Cardiac septum (tissue), 1 donor: ENCODE measurements at regions not wholly inside any gene's neighbourhood (a gene's known extent, or its start where the extent isn't known, plus 50 kb on each side); places are given as distances from the start of the nearest gene placed in this dataset.
"Not testable (repeated sequence)": the region's sequence is repeated elsewhere in the genome, so short reads cannot be mapped to it uniquely, and the experiment has no call there.

Source experiments
- DNase-seq: peaks from one replicate; pipeline ENCODE4 v3.0.0-alpha.2; 2020; ENCODE audit warnings: low spot score
- intact Hi-C: fragments of 100-400 bp; cut with DNase I; formaldehyde crosslinking; loops from one replicate; pipeline ENCODE4 v1.14.0; 2022
- donor health status: DM: no; HTN: no; CAD: no.

DNA sequence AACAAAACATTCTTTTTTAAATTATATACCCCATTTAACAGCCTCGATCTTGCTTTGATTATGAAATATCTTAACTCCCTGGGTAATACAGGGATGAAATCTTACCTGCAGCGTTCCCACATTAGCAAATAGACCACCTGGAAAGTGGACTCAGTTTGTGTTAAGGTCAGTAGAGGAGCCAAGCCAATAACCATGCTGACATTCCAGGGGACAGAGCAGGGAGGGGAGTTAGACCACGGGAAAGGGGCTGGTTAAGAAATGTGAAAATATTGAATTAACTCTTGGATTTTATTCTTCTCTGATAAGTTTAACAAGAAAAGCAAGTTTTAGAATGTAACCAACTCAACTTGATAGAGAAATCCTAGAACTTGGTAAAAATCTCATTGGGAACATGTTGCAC, 144.9 kb upstream of the CLEC14A start:
- DNase-seq, result no peak
- intact Hi-C loops, result no loop called here

DNA sequence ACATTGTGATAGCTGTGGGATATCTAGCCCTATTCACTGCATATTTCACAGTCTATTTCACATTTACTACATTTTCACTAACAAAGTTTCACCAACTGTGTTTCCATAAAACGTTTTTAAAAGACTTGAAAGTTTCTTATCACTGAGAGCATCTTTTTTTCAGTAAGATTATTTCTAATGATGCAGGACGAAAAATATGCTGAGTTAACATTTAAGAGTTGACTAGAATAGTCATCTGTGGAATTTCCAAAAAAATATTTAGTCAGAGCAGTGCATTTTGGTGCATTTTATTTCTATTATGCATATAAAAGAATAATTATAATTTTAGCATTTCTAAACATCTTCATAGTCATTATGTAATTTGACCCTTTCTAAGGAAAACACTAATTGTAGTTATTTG, 143.8 kb upstream of the CLEC14A start:
- DNase-seq, result no peak
- intact Hi-C loops, result no loop called here

GRCh38 chr14:38394767-38395166, 138.9 kb upstream of the CLEC14A start:
- no peak for DNase-seq
- intact Hi-C loops, result no loop called here

DNA sequence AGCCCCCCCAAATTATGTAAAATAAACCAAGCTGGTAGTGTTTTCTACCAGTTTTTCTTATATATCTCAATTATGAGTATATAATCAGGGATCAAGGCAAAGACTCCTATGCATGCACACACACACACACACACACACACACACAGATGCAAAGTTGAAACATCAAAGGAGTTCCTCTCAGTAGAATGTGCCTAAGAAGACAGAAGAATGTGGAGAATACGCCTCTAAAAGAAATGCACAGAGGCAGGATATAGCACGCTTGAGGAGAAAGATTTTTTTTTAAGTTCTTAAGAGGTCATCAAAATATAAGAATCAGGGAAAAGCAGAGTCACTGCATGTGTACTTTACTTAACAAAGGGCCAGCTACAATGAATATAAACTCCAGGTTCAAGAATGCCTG, 138.2 kb upstream of the CLEC14A start:
- no peak for DNase-seq
- intact Hi-C loops, result no loop called here

DNA sequence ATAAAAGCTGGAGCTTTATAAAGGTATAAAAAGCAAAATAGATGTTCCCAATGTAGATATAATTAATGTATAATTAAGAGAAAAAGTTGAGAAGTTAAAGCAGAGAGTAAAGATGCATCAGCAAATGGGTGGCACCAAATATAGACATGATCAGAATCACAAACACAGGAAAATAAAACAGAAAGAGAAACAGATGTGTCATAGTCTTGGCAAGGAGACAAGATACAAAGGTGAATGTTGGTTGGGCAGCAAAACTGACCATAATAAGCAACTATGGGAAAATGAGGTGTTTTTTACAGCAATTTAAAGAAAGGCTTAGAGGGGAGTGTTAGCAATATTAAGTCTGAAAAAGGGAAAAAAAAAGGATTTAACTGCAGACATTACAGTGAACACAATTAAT, 135.4 kb upstream of the CLEC14A start:
- DNase-seq, result no peak
- intact Hi-C loops, result no loop called here

GRCh38 chr14:38389681-38390080, 133.8 kb upstream of the CLEC14A start:
- intact Hi-C loops, result no loop called here
- no peak for DNase-seq

DNA sequence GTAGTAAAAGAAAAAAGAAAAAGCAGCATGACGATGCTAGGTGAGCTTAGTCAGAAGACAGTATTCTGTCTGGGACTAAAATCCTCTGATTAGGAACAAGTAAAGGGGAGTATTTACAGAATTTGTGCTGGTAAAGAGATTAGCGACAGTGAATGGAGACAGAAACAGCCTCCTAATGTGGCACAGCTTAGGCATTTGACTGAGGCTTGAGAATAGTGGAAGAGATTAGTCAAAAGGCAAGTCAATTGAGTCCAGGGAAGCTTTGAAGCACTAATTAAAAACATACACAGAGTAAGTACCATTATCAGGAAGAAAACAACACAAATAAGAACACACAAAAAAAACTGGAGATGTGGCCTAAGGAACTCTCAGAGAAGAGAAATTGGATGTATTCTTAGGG, 131.9 kb upstream of the CLEC14A start:
- intact Hi-C loops, result no loop called here
- no peak for DNase-seq

DNA sequence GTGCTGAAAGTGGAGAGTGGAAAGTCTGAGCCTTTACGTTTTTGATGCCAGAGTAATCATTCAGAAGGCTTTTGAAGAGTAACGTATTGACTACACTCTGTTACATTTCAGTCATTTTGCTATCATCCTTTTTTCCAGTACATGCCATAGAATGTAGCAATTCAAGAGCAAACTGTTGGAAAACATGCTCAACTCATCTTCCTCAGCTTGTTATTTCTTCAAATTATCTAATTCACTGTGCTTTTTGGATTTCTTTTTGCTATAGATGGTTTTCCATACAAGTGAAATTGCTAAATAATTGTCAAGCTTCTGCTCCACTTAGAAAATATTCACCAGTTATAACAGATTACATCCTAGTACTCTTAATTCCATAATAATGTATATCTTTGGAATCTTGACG, 129.9 kb upstream of the CLEC14A start:
- no peak for DNase-seq
- intact Hi-C loops, result no loop called here

- DNase-seq, result no peak
- intact Hi-C loops, result no loop called here
These were observed 129.4 kb upstream of the CLEC14A start for GRCh38 chr14:38385343-38385742.

- DNase-seq, result no peak
- intact Hi-C loops, result no loop called here
These were observed 128.8 kb upstream of the CLEC14A start for GRCh38 chr14:38384741-38385140.

GRCh38 chr14:38367922-38368321, 112.0 kb upstream of the CLEC14A start:
- intact Hi-C loops, result loop anchor here (5.0 to 10.0 kb wide), 2 partner anchors 111 to 627 kb away; partner anchors contain the start of gene CLEC14A
- no peak for DNase-seq

- DNase-seq, result no peak
- intact Hi-C loops, result loop anchor here (5.0 to 10.0 kb wide), 2 partner anchors 109 to 628 kb away; partner anchors contain the start of gene CLEC14A
These were observed 110.5 kb upstream of the CLEC14A start for GRCh38 chr14:38366374-38366773.

DNA sequence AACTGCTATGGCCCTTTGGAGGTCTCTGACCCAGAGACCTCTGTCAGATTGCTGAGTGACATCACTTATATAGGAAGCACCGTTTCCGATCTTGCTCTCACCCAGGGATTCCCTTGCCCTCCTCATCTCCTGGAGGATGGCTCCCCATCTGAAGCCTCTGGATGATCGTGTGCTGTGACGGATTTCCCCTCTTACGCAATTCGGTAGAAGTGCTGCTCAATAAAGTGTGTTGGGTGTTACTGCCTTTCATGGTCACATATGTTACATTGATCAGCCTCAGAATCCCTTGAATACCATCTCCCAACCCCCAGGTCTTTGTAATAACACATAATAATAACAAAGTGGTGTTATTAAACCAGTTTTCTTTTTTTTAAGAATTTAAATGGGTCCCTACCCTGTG, 107.3 kb upstream of the CLEC14A start:
- no peak for DNase-seq
- intact Hi-C loops, result loop anchor here (10.0 kb wide), 1 partner anchor 632 kb away; no protein-coding TSS in a partner anchor

GRCh38 chr14:38357557-38357956, 101.7 kb upstream of the CLEC14A start:
- intact Hi-C loops, result no loop called here
- DNase-seq, result no peak

- intact Hi-C loops, DNase-seq: not testable (repeated sequence)
These were observed 99.6 kb upstream of the CLEC14A start for GRCh38 chr14:38355473-38355872.

GRCh38 chr14:38350102-38350501, 94.2 kb upstream of the CLEC14A start:
- DNase-seq, result no peak
- intact Hi-C loops, result no loop called here

DNA sequence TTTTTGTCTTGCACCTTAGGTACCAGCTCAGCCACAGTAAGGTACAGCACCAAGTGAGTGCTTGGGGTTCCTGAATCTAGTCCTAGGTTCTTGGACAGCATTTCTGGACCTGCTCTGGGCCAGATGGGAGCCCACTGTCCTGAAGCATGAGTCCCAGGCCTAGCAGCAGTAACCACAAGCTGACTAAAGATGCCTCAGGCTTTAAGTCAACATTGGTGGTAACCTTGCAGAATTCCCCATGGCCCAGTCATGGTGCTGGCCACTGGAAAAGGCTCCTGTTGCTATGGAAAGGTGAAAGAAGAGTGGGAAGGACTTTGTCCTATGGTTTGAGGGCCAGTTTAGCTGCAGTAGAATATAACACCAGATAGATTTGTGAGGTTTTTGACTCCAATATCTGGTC, 86.9 kb upstream of the CLEC14A start:
- intact Hi-C loops, result no loop called here
- no peak for DNase-seq

DNA sequence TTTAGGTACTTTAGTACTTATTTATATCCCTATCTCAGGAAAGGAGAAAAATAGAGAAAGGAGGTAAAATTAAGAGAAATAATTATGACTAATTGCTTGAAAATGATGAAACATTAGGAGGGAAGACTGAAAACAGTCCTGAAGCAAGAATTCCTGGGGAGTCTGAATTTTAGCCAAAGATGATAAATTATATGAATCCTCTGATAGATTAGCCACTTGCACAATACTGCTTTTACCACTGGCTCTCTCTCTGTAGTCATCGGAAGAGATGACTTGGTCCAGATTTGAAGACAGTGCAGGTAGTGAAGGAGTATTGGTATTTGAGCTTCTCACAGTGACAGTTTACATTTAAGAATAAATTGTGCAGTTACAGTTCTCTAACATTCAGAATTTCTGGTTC, 83.8 kb upstream of the CLEC14A start:
- DNase-seq, result no peak
- intact Hi-C loops, result no loop called here

GRCh38 chr14:38336298-38336697, 80.4 kb upstream of the CLEC14A start:
- no peak for DNase-seq
- intact Hi-C loops, result no loop called here

DNA sequence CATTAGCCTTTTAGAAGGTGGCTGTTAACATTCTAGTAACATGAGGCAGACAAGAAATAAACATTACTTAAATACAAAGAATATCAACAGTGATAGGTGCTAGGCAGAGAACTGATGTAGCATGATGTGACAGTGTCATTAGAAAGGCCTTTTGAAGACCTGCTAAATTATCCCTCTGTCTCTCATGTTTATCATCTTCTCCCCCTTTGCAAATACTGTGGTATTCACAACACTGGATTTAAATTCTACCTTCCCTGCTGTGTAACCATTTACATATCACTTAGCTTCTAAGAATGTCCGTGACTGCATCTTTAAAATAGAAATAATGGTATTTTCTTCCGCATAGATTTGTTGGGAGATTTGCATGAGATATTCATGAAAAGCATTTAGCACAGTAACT, 74.4 kb upstream of the CLEC14A start:
- intact Hi-C loops, result no loop called here
- DNase-seq, result no peak

- no peak for DNase-seq
- intact Hi-C loops, result no loop called here
These were observed 73.4 kb upstream of the CLEC14A start for GRCh38 chr14:38329246-38329645.

GRCh38 chr14:38316922-38317321, 61.0 kb upstream of the CLEC14A start:
- intact Hi-C loops, result no loop called here
- no peak for DNase-seq
